ENCODE measurements at regions not wholly inside any gene's neighbourhood (a gene's known extent, or its start where the extent isn't known, plus 50 kb on each side); places are given as distances from the start of the nearest gene placed in this dataset.
A peak's percentile ranks its signal among the peaks of the same experiment; 100 is the strongest.

DNA sequence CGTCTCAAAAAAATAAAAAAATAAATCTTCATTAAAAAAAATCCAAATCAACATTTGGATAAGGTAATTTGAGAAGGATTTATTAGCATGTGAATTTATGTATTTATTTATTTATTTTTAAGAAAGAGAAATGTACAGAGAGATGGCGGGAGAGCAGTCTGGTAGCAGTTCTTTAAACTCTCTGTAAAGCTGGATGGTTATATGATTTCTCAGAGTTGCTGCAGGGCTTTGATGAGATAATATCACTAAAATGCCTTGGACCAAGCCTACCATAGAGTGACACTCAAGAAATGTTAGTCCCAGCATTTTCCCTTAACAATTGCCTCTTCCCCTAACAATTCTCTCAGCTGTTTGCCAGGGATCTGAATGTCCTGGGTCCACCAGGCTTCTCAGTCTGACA, 103.4 kb upstream of the LNX1 start:
- peaks cover 8% of the 10 kb centered on the region for H3K4me1 Mint-ChIP-seq (ENCODE audit: low read depth)
- no peak overlapping the region for H3K4me3 Mint-ChIP-seq (ENCODE audit: low read depth)
- no peaks in the 10 kb centered on the region for H3K36me3 Mint-ChIP-seq (ENCODE audit: insufficient read depth)
- no peak for DNase-seq (ENCODE audit: low spot score, unreplicated experiment)
- no peaks in the 10 kb centered on the region for H3K9me3 Mint-ChIP-seq (ENCODE audit: low read depth)
- H3K27me3 Mint-ChIP-seq = peaks cover 10% of the 10 kb centered on the region
- no peak overlapping the region for H3K27ac Mint-ChIP-seq
- TF ChIP-seq, protein P1, sequence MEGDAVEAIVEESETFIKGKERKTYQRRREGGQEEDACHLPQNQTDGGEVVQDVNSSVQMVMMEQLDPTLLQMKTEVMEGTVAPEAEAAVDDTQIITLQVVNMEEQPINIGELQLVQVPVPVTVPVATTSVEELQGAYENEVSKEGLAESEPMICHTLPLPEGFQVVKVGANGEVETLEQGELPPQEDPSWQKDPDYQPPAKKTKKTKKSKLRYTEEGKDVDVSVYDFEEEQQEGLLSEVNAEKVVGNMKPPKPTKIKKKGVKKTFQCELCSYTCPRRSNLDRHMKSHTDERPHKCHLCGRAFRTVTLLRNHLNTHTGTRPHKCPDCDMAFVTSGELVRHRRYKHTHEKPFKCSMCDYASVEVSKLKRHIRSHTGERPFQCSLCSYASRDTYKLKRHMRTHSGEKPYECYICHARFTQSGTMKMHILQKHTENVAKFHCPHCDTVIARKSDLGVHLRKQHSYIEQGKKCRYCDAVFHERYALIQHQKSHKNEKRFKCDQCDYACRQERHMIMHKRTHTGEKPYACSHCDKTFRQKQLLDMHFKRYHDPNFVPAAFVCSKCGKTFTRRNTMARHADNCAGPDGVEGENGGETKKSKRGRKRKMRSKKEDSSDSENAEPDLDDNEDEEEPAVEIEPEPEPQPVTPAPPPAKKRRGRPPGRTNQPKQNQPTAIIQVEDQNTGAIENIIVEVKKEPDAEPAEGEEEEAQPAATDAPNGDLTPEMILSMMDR (IDR thresholded peaks at IDR 0.05; ENCODE audit: unreplicated experiment) = no peak

DNA sequence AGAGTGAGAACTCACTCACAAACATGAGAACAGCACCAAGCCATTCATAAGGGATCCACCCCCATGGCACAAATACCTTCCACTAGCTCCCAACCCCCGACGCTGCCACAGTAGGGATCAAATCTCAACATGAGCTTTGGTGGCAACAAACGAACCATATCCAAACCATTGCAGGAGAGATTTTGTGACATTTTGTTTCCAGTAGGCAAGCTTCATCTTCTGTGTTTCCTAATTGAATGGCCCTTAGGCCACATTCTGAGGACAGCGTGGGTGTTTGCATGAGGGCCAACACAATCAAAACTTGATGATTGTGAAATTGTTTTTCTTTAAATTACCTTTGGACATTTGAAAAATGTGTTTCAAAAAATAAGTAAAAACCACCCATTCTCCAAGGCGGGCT, 102.6 kb upstream of the LNX1 start:
- Mint-ChIP-seq H3K27me3 (peaks cover 13% of the 10 kb centered on the region), H3K9me3 (ENCODE audit: low read depth) (no peaks in the 10 kb centered on the region), H3K4me3 (ENCODE audit: low read depth) (no peak overlapping the region), H3K27ac (peak overlapping the region; percentile 43), H3K4me1 (ENCODE audit: low read depth) (peaks cover 8% of the 10 kb centered on the region), H3K36me3 (ENCODE audit: insufficient read depth) (no peaks in the 10 kb centered on the region)
- no peak for DNase-seq (ENCODE audit: low spot score, unreplicated experiment)
- TF ChIP-seq, protein P1 (IDR thresholded peaks at IDR 0.05; ENCODE audit: unreplicated experiment) = no peak

DNA sequence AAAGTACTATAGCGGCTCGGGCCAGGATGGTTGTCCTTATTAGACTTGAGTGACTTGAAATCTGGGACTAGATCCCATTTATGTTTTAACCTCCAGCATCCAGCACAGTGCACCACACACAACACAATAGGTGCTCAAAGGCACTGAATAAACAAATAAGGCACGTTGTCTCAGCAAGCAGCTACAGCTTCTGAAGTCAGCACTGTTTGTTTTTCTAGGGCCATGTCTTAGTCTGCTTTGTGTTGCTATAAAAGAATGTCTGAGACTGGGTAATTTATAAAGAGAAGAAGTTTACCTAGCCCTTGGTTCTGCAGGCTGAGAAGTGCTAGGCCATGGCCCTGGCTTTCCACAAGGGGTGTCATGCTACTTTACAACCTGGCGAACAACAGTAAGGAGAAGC, 102.1 kb upstream of the LNX1 start:
- Mint-ChIP-seq H3K4me1 (ENCODE audit: low read depth) (peaks cover 8% of the 10 kb centered on the region), H3K4me3 (ENCODE audit: low read depth) (no peak overlapping the region), H3K27ac (peak overlapping the region; percentile 43), H3K27me3 (peaks cover 13% of the 10 kb centered on the region), H3K9me3 (ENCODE audit: low read depth) (no peaks in the 10 kb centered on the region), H3K36me3 (ENCODE audit: insufficient read depth) (no peaks in the 10 kb centered on the region)
- TF ChIP-seq, protein P1 (IDR thresholded peaks at IDR 0.05; ENCODE audit: unreplicated experiment) = no peak
- no peak for DNase-seq (ENCODE audit: low spot score, unreplicated experiment)

DNA sequence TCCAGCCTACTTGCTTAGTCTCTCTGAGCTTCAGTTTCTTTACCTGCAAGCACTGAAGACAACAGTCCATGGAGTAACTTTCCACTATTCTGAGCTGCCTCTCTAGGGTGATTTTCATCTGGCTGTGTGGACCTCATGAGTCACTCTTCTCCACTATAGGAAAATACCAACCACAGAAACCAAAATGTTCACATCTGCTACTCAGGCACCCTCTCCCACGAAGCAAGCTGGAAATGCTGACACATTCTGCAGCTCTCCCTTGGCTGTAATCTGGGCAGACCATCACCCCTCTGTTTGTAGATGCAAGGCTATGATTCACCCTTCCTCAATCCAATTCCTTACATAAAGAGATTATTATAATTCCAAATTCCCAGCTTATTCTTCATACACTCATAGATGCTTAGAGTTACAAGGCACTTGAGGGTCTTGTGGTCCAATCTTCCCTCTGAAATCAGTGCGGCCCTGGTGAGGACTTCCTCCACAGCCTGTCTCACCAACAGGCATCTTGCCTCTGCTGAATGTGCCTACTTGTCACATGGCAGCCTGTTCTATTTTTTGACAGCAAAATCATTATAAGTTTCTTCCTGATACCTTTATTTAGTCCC, 97.0 kb upstream of the LNX1 start:
- H3K9me3 Mint-ChIP-seq (ENCODE audit: low read depth) = no peaks in the 10 kb centered on the region
- no peak for DNase-seq (ENCODE audit: low spot score, unreplicated experiment)
- H3K27ac Mint-ChIP-seq = no peak overlapping the region
- peaks cover 24% of the 10 kb centered on the region for H3K27me3 Mint-ChIP-seq
- H3K4me3 Mint-ChIP-seq (ENCODE audit: low read depth) = no peak overlapping the region
- H3K4me1 Mint-ChIP-seq (ENCODE audit: low read depth) = peaks cover 3% of the 10 kb centered on the region
- H3K36me3 Mint-ChIP-seq (ENCODE audit: insufficient read depth) = no peaks in the 10 kb centered on the region
- TF ChIP-seq, protein P1 (IDR thresholded peaks at IDR 0.05; ENCODE audit: unreplicated experiment) = no peak

DNA sequence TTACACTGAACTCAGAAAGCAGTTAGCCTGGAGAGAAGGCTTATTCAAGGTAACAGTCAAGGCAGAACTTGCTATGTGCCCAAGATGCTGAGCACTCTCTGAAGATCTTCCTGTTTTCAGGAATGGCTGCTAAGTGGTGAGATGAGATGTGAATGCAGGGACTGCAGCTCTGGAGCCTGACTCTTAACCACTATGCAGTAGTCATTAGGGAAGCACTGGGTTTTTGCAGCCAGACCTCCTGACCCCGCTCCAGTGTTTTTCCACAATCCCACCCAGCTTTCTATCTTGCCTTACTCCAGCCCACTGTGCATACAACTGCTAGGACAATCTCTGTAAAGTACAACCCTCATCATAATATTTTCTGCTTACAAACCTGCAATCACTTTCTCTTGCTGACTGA, 95.2 kb upstream of the LNX1 start:
- H3K4me1 Mint-ChIP-seq (ENCODE audit: low read depth) = no peaks in the 10 kb centered on the region
- no peak overlapping the region for H3K27ac Mint-ChIP-seq
- no peak for DNase-seq (ENCODE audit: low spot score, unreplicated experiment)
- H3K36me3 Mint-ChIP-seq (ENCODE audit: insufficient read depth) = no peaks in the 10 kb centered on the region
- no peaks in the 10 kb centered on the region for H3K9me3 Mint-ChIP-seq (ENCODE audit: low read depth)
- no peak overlapping the region for H3K4me3 Mint-ChIP-seq (ENCODE audit: low read depth)
- H3K27me3 Mint-ChIP-seq = peaks cover 26% of the 10 kb centered on the region
- TF ChIP-seq, protein P1 (IDR thresholded peaks at IDR 0.05; ENCODE audit: unreplicated experiment) = no peak
